ENCODE measurements at regions not wholly inside any gene's neighbourhood (a gene's known extent, or its start where the extent isn't known, plus 50 kb on each side); places are given as distances from the start of the nearest gene placed in this dataset.

DNA sequence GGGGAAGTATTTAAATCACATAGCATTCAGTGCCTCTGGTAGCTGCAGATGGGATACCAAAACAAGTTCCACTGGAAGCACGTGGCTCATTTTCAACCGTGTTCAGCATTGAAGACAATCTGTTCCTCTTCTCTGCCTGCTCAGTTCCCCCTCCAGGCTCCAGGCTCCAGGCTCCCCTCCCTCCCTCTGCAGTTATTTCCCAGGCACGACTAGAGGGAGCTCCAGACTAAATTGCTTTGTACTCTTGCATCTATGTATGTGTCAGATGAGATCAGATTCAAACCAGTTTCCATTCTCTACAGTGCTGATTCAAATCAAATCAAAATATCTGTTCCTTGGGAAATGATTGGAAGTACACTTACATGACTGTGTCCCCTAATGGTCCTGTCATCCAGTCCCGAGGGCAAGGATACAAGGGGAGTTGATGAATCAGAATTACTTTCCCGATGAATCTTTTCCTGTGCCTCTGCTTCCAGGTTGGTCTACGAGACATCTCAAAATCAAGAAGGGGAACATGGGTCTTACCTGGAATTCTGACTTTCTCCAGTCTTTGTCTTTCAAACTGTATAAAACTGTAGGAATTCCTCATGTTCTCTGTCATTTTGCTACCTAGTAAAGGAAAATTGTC lies 600.5 kb downstream of the EDEM1 start:
- ATAC-seq, result no peak
- TF ChIP-seq CSDC2 (CRISPR knock-in tag; IDR thresholded peaks at IDR 0.05) (no peak), ISL1 (CRISPR knock-in tag; IDR thresholded peaks at IDR 0.05) (no peak), TSHZ2 (CRISPR knock-in tag; IDR thresholded peaks at IDR 0.05) (no peak), TCF4 (CRISPR knock-in tag; IDR thresholded peaks at IDR 0.05; ENCODE audit: borderline replicate concordance) (no peak), CREB5 (CRISPR knock-in tag; IDR thresholded peaks at IDR 0.05; ENCODE audit: low read depth) (no peak), CSRNP3 (CRISPR knock-in tag; IDR thresholded peaks at IDR 0.05) (no peak), ZNF8 (CRISPR knock-in tag; IDR thresholded peaks at IDR 0.05) (no peak), OSR1 (CRISPR knock-in tag; IDR thresholded peaks at IDR 0.05) (no peak), BACH2 (CRISPR knock-in tag; IDR thresholded peaks at IDR 0.05; ENCODE audit: borderline replicate concordance) (no peak), PATZ1 (CRISPR knock-in tag; IDR thresholded peaks at IDR 0.05; ENCODE audit: borderline replicate concordance) (no peak), ZNF70 (CRISPR knock-in tag; IDR thresholded peaks at IDR 0.05) (no peak), ESRRG (CRISPR knock-in tag; IDR thresholded peaks at IDR 0.05) (no peak), GLIS3 (CRISPR knock-in tag; IDR thresholded peaks at IDR 0.05) (no peak), ZNF565 (CRISPR knock-in tag; conservative IDR thresholded peaks at IDR 0.05; ENCODE audit: low read depth) (no peak), SNAI2 (CRISPR knock-in tag; IDR thresholded peaks at IDR 0.05) (no peak)
- TF ChIP-seq, protein P1, sequence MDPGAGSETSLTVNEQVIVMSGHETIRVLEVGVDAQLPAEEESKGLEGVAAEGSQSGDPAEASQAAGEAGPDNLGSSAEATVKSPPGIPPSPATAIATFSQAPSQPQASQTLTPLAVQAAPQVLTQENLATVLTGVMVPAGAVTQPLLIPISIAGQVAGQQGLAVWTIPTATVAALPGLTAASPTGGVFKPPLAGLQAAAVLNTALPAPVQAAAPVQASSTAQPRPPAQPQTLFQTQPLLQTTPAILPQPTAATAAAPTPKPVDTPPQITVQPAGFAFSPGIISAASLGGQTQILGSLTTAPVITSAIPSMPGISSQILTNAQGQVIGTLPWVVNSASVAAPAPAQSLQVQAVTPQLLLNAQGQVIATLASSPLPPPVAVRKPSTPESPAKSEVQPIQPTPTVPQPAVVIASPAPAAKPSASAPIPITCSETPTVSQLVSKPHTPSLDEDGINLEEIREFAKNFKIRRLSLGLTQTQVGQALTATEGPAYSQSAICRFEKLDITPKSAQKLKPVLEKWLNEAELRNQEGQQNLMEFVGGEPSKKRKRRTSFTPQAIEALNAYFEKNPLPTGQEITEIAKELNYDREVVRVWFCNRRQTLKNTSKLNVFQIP (CRISPR knock-in tag; IDR thresholded peaks at IDR 0.05; ENCODE audit: borderline replicate concordance, low read depth), result no peak

DNA sequence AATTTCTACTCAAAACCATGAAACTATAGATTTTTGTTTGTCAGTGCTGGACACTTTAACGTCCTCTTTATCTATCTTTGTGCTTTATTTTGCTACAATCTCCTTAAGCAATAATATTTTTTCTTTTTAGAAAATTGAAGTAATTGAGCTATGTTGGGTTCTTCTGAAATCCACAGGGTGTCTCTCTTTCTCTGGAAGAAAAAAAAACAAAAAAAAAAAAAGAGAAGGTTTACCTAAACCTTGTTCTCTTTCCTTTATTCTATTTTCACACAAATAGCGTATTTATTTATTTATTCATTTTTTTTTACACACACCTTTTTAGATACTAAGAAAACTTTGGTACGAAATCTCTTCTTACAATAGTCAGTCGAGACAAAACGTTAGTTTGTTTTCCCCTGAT lies 601.0 kb downstream of the EDEM1 start:
- ATAC-seq, result no peak
- TF ChIP-seq ZFP30 (CRISPR knock-in tag; IDR thresholded peaks at IDR 0.05) (no peak), RARB (CRISPR knock-in tag; IDR thresholded peaks at IDR 0.05) (no peak), ISL1 (CRISPR knock-in tag; IDR thresholded peaks at IDR 0.05) (no peak), ZNF565 (CRISPR knock-in tag; conservative IDR thresholded peaks at IDR 0.05; ENCODE audit: low read depth) (no peak), ZNF70 (CRISPR knock-in tag; IDR thresholded peaks at IDR 0.05) (no peak)

DNA sequence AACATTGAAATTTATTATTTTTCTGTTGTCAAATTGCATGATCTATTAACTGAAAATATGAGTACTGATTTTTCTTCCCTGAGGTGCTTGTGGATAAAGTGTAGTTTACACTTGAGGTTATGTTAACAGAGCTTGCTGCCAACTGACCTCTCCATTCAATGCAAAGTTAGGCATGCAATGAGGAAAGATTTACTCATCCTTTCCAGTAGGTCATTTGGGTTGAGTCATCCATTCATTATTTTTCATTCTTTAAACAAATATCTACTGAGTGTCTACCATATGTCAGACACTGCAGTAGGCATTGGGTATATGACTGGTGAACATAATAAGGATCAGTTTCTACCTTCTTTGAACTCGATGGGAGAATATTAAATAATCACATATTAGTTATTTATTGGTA lies 604.1 kb downstream of the EDEM1 start:
- no peak for TF ChIP-seq BACH2 (CRISPR knock-in tag; IDR thresholded peaks at IDR 0.05; ENCODE audit: borderline replicate concordance)
- no peak for TF ChIP-seq TCF4 (CRISPR knock-in tag; IDR thresholded peaks at IDR 0.05; ENCODE audit: borderline replicate concordance)
- TF ChIP-seq, protein P1 (CRISPR knock-in tag; IDR thresholded peaks at IDR 0.05; ENCODE audit: borderline replicate concordance, low read depth), result no peak
- no peak for TF ChIP-seq TSHZ2 (CRISPR knock-in tag; IDR thresholded peaks at IDR 0.05)
- TF ChIP-seq GLIS3 (CRISPR knock-in tag; IDR thresholded peaks at IDR 0.05), result no peak
- TF ChIP-seq ZNF8 (CRISPR knock-in tag; IDR thresholded peaks at IDR 0.05), result no peak
- TF ChIP-seq SNAI2 (CRISPR knock-in tag; IDR thresholded peaks at IDR 0.05), result no peak
- no peak for TF ChIP-seq CREB5 (CRISPR knock-in tag; IDR thresholded peaks at IDR 0.05; ENCODE audit: low read depth)
- TF ChIP-seq RARB (CRISPR knock-in tag; IDR thresholded peaks at IDR 0.05), result no peak
- no peak for TF ChIP-seq CSDC2 (CRISPR knock-in tag; IDR thresholded peaks at IDR 0.05)
- TF ChIP-seq ARNTL (CRISPR knock-in tag; IDR thresholded peaks at IDR 0.05; ENCODE audit: borderline replicate concordance, low read depth), result no peak
- TF ChIP-seq PPARA (CRISPR knock-in tag; IDR thresholded peaks at IDR 0.05; ENCODE audit: borderline replicate concordance), result no peak
- no peak for ATAC-seq
